Ectodermal cell (in vitro differentiated cells): ENCODE measurements at regions not wholly inside any gene's neighbourhood (a gene's known extent, or its start where the extent isn't known, plus 50 kb on each side); places are given as distances from the start of the nearest gene placed in this dataset.

ENCODE experiments used
- H3K27ac ChIP-seq: 2 replicates; pipeline ENCODE4 v1.7.0; 2013; ENCODE audit warnings: mild to moderate bottlenecking, low read depth, low read length; ENCODE audit not compliant: insufficient read depth, poor library complexity, severe bottlenecking
- H3K27me3 ChIP-seq: 2 replicates; pipeline ENCODE4 v1.7.0; 2013; ENCODE audit warnings: mild to moderate bottlenecking, low read length; ENCODE audit not compliant: insufficient read depth, control insufficient read depth, poor library complexity, severe bottlenecking
- H3K36me3 ChIP-seq: one replicate; pipeline ENCODE4 v1.7.0; 2013; ENCODE audit warnings: low read length; ENCODE audit not compliant: control insufficient read depth, insufficient read depth
- H3K4me1 ChIP-seq: one replicate; pipeline ENCODE4 v1.7.0; 2013; ENCODE audit warnings: low read length; ENCODE audit not compliant: control insufficient read depth, insufficient read depth
- H3K4me3 ChIP-seq: 2 replicates; pipeline ENCODE4 v1.7.0; 2013; ENCODE audit warnings: low read depth, low read length, control low read depth; ENCODE audit not compliant: insufficient read depth
- H3K9me3 ChIP-seq: 2 replicates; pipeline ENCODE4 v1.7.0; 2013; ENCODE audit warnings: mild to moderate bottlenecking, low read length, moderate library complexity; ENCODE audit not compliant: control insufficient read depth
- WGBS, 2 experiments: methylation state at CpG; one replicate each; pipeline ENCODE4 v1.1.7; 2013; ENCODE audit warnings: missing lambda C conversion rate in 2 of 2; 5-methylcytosine and 5-hydroxymethylcytosine counted together

DNA sequence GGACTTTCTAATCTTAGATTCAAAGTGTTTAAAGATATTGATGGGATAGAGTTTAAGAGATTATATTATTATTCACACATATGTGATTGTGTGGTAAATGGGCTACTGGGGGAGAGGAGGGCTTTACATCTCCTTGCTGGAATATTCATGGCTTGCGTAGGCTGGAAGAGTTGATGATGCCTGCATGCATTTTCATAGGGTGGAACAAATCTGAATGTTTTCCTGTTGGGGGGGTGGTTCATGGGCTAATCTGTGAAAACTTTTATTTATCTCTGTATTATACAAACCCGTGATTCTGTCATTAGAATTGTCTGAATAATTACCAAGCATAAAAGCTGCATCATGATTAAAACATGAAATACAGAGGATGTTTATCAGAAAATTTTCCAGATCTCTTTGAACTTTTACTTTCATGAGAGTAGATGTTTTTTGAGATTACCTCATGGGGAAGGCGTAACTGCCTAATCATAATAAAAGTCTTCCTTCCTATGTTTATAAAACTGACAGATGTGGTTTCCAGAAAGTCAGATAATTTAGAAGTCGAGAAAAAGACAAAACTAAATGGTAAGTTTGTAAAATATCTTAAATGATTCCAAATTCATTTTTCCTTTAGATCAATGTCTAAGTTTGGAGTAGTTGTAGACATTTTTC is 1185.4 kb upstream of the SEMA6A start:
- Histone ChIP-seq H3K4me1 (no peaks in the 10 kb centered on the region), H3K4me3 (no peak overlapping the region), H3K27ac (no peak overlapping the region), H3K36me3 (no peaks in the 10 kb centered on the region), H3K27me3 (no peaks in the 10 kb centered on the region), H3K9me3 (no peaks in the 10 kb centered on the region)
- WGBS, 2 experiments: 91% methylated on average over 1 to 3 of the region's 4 CpGs

DNA sequence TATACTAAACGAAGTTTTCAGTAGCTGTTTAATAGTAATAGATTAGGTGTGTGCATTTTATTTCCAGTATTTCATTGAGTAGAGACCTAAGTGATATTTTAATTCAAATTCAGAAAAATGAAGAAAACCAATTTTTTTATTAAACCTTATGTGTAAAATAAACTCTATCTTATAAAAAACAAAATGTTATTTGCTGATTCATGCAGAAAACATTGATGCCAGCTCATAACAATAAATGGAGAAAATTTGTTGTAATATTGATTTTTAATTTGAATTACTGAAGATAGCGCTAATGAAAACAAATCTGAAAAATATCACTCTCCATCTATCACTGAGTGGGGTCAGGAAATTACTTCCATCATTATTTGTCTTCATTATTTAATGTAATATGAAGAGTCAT is 1177.8 kb upstream of the SEMA6A start:
- WGBS, 2 experiments: 100% methylated on average over 1 of the region's 2 CpGs; no CpG with 5 or more reads in 1 of the 2 experiments
- Histone ChIP-seq H3K36me3 (no peaks in the 10 kb centered on the region), H3K27me3 (no peaks in the 10 kb centered on the region), H3K4me3 (no peak overlapping the region), H3K27ac (no peak overlapping the region), H3K4me1 (no peaks in the 10 kb centered on the region), H3K9me3 (no peaks in the 10 kb centered on the region)

DNA sequence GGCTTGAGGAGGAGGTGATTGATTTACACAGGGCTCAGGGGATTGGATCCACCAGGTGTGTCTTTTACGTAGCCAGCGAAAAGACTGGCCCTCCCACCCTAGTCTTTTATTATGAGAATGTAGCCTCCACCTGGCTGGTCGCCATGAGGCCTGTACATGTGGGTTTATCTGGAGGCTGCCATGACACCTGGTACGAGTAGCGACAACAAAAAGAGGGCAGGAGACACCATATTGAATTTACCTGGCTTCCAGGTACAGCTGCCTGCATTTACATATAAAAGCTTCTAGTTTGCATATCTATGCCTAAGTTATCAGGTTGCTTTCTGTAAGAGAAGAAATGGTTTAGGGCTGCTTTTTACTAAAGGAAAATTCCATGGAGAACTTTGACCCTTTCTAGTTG is 1173.7 kb upstream of the SEMA6A start:
- H3K9me3 ChIP-seq: no peaks in the 10 kb centered on the region
- no peak overlapping the region for H3K27ac ChIP-seq
- no peak overlapping the region for H3K4me3 ChIP-seq
- WGBS, 2 experiments: 84 to 86% methylated on average over 5 of the region's 5 CpGs
- no peaks in the 10 kb centered on the region for H3K36me3 ChIP-seq
- H3K27me3 ChIP-seq: no peaks in the 10 kb centered on the region
- H3K4me1 ChIP-seq: no peaks in the 10 kb centered on the region

DNA sequence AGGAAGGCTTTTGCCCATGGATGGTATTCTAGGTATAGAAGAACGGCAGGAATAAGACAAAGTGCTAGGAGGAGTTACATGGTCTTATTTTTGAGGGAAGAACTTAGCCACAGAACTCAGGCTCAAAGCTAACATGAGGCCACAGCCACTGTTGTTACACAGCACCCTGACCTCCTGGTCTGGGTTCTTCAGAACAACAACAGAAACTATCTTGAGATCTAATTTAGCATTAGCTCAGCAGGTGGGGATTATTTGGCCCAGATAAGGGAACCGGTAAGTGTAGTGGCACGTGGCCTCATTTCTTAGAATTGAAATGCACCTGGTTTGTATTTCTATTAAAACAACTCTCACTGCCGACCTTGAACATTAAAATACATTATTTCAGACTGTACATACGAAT is 1168.7 kb upstream of the SEMA6A start:
- Histone ChIP-seq H3K27me3 (no peaks in the 10 kb centered on the region), H3K27ac (no peak overlapping the region), H3K4me3 (no peak overlapping the region), H3K36me3 (no peaks in the 10 kb centered on the region), H3K9me3 (no peaks in the 10 kb centered on the region), H3K4me1 (no peaks in the 10 kb centered on the region)
- 90% methylated on average over 5 of the region's 5 CpGs for WGBS, 2 experiments

DNA sequence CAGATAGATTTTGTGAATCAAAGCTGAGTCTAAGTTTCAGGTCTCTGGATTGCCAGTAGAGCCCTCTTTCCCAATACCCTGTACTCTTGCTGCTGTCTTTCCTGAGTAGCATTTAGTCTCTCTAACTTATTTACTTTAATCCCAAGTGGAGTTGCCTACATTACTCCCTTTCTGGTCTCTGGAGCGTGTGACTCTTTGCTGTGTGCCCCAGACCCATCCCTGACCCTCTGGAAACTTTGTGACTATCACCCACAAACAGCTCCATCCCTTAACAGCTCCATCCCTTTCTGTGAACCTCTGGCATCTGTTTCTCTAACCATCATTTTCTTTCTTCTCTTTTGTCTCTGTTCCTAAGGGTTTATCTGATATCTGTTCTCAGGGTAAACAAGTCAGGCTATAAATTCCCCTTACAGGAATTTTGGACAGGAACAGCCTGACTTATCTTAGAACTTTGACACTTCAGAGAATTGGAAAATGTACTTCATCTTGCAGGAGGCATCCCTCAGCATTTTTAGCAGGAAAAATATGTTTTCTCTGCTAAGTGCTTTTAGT is 1167.1 kb upstream of the SEMA6A start:
- no peaks in the 10 kb centered on the region for H3K9me3 ChIP-seq
- H3K36me3 ChIP-seq: no peaks in the 10 kb centered on the region
- 84% methylated on average over 1 of the region's 1 CpG for WGBS, 2 experiments
- H3K4me3 ChIP-seq: no peak overlapping the region
- H3K27ac ChIP-seq: no peak overlapping the region
- no peaks in the 10 kb centered on the region for H3K4me1 ChIP-seq
- H3K27me3 ChIP-seq: no peaks in the 10 kb centered on the region

DNA sequence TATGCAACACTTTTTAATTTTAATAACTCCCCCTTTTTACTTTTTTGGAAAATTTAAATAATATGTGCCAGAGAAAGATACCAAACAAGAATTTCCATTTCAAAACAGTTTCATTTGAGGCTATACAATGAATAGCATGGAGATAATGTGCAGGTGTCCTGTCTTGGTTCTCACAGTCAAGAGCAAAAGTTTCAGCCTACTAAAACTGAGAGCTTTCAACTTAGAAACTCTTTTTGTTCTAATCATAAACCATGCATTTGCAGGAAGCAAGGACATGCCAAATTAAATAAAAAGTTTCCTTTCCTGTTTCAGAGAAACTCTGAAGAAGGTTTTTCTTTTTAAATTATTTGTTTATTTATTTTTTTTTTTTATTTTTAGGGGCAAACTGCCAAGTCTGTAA is 1165.6 kb upstream of the SEMA6A start:
- H3K36me3 ChIP-seq: no peaks in the 10 kb centered on the region
- H3K4me3 ChIP-seq: no peak overlapping the region
- no peaks in the 10 kb centered on the region for H3K4me1 ChIP-seq
- H3K9me3 ChIP-seq: no peaks in the 10 kb centered on the region
- H3K27me3 ChIP-seq: no peaks in the 10 kb centered on the region
- H3K27ac ChIP-seq: no peak overlapping the region

DNA sequence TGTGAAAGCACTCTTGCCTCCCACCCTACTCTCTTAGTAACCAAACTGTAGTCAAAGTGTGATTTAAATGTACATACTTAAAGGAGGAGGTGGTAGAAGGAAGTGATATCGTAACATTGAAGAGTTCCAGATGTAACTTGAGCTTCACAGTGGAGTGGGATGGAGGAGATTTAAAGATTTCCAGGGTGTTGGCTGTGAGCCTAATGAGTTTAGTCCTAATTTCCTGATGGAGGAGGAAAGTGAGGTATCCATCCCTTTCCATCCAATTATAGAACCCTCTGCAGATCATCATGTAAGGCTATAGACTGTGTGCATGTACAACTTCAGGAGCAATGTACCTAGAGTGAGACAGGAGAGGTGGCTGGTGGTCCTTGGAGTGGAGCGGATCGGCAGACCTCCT is 1163.9 kb upstream of the SEMA6A start:
- Histone ChIP-seq H3K4me3 (no peak overlapping the region), H3K9me3 (no peaks in the 10 kb centered on the region), H3K4me1 (no peaks in the 10 kb centered on the region), H3K36me3 (no peaks in the 10 kb centered on the region), H3K27me3 (no peaks in the 10 kb centered on the region), H3K27ac (no peak overlapping the region)
- WGBS, 2 experiments: no CpG with 5 or more reads among the region's 3 CpGs

DNA sequence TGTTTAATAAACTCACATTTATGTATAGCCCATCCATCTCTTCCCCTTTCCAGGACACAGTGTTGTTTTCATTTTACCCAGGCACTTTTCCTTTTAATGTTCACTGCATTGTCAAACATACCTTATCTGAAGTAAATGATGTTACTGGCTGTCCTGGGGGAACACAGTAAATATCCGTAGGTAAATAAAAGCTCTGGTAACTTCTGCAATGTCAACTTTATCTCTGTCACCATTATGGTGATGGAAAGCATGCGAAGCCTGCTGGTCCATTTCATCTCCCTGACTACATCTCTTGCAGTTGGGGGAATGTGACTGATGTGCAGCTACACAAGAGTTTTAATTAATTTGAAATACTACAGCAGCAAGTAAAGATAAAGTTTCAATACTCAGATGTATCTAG is 1162.1 kb upstream of the SEMA6A start:
- Histone ChIP-seq H3K36me3 (no peaks in the 10 kb centered on the region), H3K4me3 (no peak overlapping the region), H3K27me3 (no peaks in the 10 kb centered on the region), H3K27ac (no peak overlapping the region), H3K4me1 (no peaks in the 10 kb centered on the region), H3K9me3 (no peaks in the 10 kb centered on the region)
- 91 to 97% methylated on average over 2 of the region's 2 CpGs for WGBS, 2 experiments

DNA sequence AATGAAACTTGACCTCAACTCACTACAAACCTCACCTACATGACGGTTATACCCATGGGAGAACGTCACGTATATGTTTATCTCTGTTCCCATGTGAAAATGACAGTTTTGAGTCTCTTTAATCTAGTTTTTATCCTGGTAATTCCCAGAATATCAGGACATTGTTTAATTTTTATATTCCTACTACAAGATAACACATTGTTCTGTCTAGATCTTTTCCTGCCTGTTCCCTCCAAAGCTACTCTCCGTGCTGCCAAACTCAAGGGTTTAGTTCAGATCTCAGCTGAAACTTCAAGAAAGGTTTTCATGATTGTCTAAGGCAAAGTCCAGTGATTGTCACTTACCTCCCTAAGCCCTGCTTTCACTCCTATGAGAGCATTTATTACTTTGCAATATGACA is 1159.4 kb upstream of the SEMA6A start:
- no peak overlapping the region for H3K27ac ChIP-seq
- WGBS, 2 experiments: 92 to 96% methylated on average over 4 of the region's 4 CpGs

DNA sequence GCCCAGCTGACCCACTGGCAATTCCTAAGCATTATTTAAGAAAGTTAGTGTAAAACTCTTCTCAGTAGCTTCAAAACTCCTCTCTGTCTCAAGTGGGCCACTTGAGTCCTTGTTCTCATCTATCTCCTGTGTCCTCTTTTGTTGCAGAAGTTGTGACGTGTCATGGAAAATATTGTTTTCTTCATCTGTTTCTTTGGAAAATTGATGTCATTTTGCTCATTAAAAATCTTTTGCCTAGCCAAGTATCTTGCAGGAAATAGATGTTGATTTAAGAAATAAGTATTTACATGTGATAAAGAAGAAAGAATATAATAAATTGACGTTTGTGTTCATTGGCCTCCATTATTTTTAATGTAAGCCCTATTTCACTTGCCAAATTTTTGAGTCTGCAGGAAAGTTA is 1158.4 kb upstream of the SEMA6A start:
- Histone ChIP-seq H3K27ac (no peak overlapping the region), H3K36me3 (no peaks in the 10 kb centered on the region), H3K4me3 (no peak overlapping the region), H3K9me3 (no peaks in the 10 kb centered on the region), H3K27me3 (no peaks in the 10 kb centered on the region), H3K4me1 (no peaks in the 10 kb centered on the region)
- 79 to 91% methylated on average over 2 of the region's 2 CpGs for WGBS, 2 experiments

More for the DNA sequence above, 1159.4 kb upstream of the SEMA6A start:
- no peaks in the 10 kb centered on the region for H3K4me1 ChIP-seq
- no peak overlapping the region for H3K4me3 ChIP-seq
- no peaks in the 10 kb centered on the region for H3K27me3 ChIP-seq
- H3K9me3 ChIP-seq: no peaks in the 10 kb centered on the region
- H3K36me3 ChIP-seq: no peaks in the 10 kb centered on the region

DNA sequence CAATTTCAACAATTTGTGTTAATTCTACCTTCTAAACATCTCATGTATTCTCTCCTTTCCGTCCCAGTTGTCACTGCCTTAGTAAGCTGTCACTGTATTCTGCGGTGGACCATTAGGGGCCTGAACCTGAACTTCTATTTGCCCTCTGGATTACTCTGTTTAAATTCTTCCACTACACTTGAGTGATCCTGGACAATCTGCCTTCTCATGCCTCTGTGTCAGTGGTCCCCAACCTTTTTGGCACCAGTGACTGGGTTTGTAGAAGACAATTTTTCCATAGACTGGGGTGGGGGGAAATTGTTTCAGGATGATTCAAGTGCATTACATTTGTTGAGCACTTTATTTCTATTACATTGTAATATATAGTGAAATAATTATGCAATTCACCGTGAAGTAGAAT is 1157.6 kb upstream of the SEMA6A start:
- Histone ChIP-seq H3K4me3 (no peak overlapping the region), H3K4me1 (no peaks in the 10 kb centered on the region), H3K27ac (no peak overlapping the region), H3K27me3 (no peaks in the 10 kb centered on the region), H3K9me3 (no peaks in the 10 kb centered on the region), H3K36me3 (no peaks in the 10 kb centered on the region)
- WGBS, 2 experiments: 89 to 93% methylated on average over 3 of the region's 3 CpGs
